PC-9 (cell line): ENCODE measurements at regions not wholly inside any gene's neighbourhood (a gene's known extent, or its start where the extent isn't known, plus 50 kb on each side); places are given as distances from the start of the nearest gene placed in this dataset.

Experiments used
- CTCF ChIP-seq: fragments of 200-600 bp; sonication (generic); conservative IDR thresholded peaks from 2 replicates; pipeline ENCODE4 v1.6.1; 2017; ENCODE audit warnings: mixed run types, antibody characterized with exemption, mild to moderate bottlenecking, moderate library complexity
- EZH2 ChIP-seq: fragments of 200-600 bp; sonication (generic); IDR thresholded peaks from 2 replicates; pipeline ENCODE4 v1.8.0; 2017; ENCODE audit warnings: antibody characterized with exemption, low read depth

GRCh38 chr3:28690176-28690575, 341.6 kb upstream of the AZI2 start:
- no peak for TF ChIP-seq CTCF
- TF ChIP-seq EZH2, result no peak
